ENCODE measurements at regions not wholly inside any gene's neighbourhood (a gene's known extent, or its start where the extent isn't known, plus 50 kb on each side); places are given as distances from the start of the nearest gene placed in this dataset.

DNA sequence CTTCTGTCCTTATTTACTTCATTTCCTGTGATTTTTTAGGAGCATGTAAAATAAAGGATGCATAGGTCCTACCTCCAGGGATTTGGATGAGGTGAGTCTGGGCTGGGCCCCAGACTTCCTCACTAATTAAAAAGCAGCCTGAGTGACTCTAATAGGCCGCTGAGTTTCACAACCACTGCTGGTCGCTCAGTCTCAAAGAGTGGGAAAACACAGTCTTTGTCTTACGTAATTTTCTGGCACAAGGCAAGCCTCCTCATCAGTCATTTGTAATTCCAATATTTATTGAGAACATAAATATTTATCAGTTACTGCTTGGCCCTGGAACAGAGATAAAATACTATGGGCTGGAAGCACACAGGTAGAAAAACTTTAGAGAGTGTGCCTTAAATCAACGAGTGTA, 195.4 kb upstream of the RUNX1 start:
- Histone ChIP-seq H3K36me3 (ENCODE audit: control insufficient read depth, insufficient read depth, low read length) (no peaks in the 10 kb centered on the region), H3K4me1 (ENCODE audit: control insufficient read depth, insufficient read depth, low read length) (no peaks in the 10 kb centered on the region), H3K9me3 (ENCODE audit: control insufficient read depth, insufficient read depth, low read depth, low read length) (no peaks in the 10 kb centered on the region), H3K27ac (ENCODE audit: low read length) (no peak overlapping the region), H3K27me3 (ENCODE audit: control insufficient read depth, insufficient read depth, low read length) (no peaks in the 10 kb centered on the region), H3K4me3 (ENCODE audit: low read depth in 2 of 2, low read length in 2 of 2) (no peak overlapping the region)
- TF ChIP-seq, protein P1, sequence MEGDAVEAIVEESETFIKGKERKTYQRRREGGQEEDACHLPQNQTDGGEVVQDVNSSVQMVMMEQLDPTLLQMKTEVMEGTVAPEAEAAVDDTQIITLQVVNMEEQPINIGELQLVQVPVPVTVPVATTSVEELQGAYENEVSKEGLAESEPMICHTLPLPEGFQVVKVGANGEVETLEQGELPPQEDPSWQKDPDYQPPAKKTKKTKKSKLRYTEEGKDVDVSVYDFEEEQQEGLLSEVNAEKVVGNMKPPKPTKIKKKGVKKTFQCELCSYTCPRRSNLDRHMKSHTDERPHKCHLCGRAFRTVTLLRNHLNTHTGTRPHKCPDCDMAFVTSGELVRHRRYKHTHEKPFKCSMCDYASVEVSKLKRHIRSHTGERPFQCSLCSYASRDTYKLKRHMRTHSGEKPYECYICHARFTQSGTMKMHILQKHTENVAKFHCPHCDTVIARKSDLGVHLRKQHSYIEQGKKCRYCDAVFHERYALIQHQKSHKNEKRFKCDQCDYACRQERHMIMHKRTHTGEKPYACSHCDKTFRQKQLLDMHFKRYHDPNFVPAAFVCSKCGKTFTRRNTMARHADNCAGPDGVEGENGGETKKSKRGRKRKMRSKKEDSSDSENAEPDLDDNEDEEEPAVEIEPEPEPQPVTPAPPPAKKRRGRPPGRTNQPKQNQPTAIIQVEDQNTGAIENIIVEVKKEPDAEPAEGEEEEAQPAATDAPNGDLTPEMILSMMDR (IDR thresholded peaks at IDR 0.05), result no peak
- TF ChIP-seq, protein P2, sequence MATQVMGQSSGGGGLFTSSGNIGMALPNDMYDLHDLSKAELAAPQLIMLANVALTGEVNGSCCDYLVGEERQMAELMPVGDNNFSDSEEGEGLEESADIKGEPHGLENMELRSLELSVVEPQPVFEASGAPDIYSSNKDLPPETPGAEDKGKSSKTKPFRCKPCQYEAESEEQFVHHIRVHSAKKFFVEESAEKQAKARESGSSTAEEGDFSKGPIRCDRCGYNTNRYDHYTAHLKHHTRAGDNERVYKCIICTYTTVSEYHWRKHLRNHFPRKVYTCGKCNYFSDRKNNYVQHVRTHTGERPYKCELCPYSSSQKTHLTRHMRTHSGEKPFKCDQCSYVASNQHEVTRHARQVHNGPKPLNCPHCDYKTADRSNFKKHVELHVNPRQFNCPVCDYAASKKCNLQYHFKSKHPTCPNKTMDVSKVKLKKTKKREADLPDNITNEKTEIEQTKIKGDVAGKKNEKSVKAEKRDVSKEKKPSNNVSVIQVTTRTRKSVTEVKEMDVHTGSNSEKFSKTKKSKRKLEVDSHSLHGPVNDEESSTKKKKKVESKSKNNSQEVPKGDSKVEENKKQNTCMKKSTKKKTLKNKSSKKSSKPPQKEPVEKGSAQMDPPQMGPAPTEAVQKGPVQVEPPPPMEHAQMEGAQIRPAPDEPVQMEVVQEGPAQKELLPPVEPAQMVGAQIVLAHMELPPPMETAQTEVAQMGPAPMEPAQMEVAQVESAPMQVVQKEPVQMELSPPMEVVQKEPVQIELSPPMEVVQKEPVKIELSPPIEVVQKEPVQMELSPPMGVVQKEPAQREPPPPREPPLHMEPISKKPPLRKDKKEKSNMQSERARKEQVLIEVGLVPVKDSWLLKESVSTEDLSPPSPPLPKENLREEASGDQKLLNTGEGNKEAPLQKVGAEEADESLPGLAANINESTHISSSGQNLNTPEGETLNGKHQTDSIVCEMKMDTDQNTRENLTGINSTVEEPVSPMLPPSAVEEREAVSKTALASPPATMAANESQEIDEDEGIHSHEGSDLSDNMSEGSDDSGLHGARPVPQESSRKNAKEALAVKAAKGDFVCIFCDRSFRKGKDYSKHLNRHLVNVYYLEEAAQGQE (IDR thresholded peaks at IDR 0.05; ENCODE audit: insufficient read depth in 1 of 2, low read depth in 2 of 2, low read length in 1 of 2), result no peak
- no peak for TF ChIP-seq TCF7L2 (IDR thresholded peaks at IDR 0.05; ENCODE audit: low read depth, low read length)
- ATAC-seq (no peak), DNase-seq (ENCODE audit: low read depth, low spot score) (no peak)
- in situ Hi-C loops (cut with HindIII; ENCODE audit: low pct_unique_long_range_greater_than_20kb, low sequenced_read_pairs) (no loop called here), intact Hi-C loops (cut with micrococcal nuclease; ENCODE audit: unreplicated experiment) (no loop called here)
- CTCF ChIA-PET, result no interaction called here
- POLR2A ChIA-PET, result no interaction called here
- BruUV-seq (replicated peaks), result no TSS peak

DNA sequence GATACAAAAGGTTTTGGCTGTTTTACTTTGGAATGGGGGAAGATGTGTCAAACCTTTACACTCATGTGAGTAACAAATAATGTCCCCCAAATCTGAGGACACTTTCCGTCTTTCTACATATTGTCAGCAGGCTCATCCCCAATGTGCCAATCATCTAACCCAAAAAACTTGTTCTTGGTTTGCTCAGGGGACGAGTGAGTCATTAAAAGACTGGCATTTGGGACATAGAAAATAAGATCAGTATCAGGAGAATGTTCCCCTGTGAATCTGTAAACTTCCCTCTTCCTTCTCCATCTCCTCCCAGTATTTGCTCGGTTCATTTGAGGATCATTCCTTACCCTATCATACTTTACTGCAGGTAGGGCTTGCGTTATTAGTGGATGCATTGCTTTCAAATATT, 194.1 kb upstream of the RUNX1 start:
- no peak for ATAC-seq
- H3K36me3 ChIP-seq (ENCODE audit: control insufficient read depth, insufficient read depth, low read length), result no peaks in the 10 kb centered on the region
- DNase-seq (ENCODE audit: low read depth, low spot score), result no peak
- BruUV-seq (replicated peaks), result no TSS peak
- no peaks in the 10 kb centered on the region for H3K9me3 ChIP-seq (ENCODE audit: control insufficient read depth, insufficient read depth, low read depth, low read length)
- no peak overlapping the region for H3K27ac ChIP-seq (ENCODE audit: low read length)
- POLR2A ChIA-PET, result no interaction called here
- H3K27me3 ChIP-seq (ENCODE audit: control insufficient read depth, insufficient read depth, low read length), result no peaks in the 10 kb centered on the region
- TF ChIP-seq SIN3A (IDR thresholded peaks at IDR 0.05; ENCODE audit: borderline replicate concordance, insufficient read depth, low read depth, low read length) (no peak), TCF7L2 (IDR thresholded peaks at IDR 0.05; ENCODE audit: low read depth, low read length) (no peak), POLR2AphosphoS5 (IDR thresholded peaks at IDR 0.05; ENCODE audit: low read depth, low read length) (no peak)
- TF ChIP-seq, protein P1 (IDR thresholded peaks at IDR 0.05), result no peak
- TF ChIP-seq, protein P2 (IDR thresholded peaks at IDR 0.05; ENCODE audit: insufficient read depth in 1 of 2, low read depth in 2 of 2, low read length in 1 of 2), result no peak
- CTCF ChIA-PET, result no interaction called here
- in situ Hi-C loops (cut with HindIII; ENCODE audit: low pct_unique_long_range_greater_than_20kb, low sequenced_read_pairs), result no loop called here
- no peak overlapping the region for H3K4me3 ChIP-seq (ENCODE audit: low read depth in 2 of 2, low read length in 2 of 2)
- intact Hi-C loops (cut with micrococcal nuclease; ENCODE audit: unreplicated experiment), result no loop called here
- H3K4me1 ChIP-seq (ENCODE audit: control insufficient read depth, insufficient read depth, low read length), result no peaks in the 10 kb centered on the region
